ENCODE measurements at regions not wholly inside any gene's neighbourhood (a gene's known extent, or its start where the extent isn't known, plus 50 kb on each side); places are given as distances from the start of the nearest gene placed in this dataset.

- H3K27me3 ChIP-seq (ENCODE audit: insufficient read depth, low read length) = no peaks in the 10 kb centered on the region
- H4K20me1 ChIP-seq (ENCODE audit: insufficient read depth, low read length) = no peaks in the 10 kb centered on the region
- H3K79me2 ChIP-seq (ENCODE audit: insufficient read depth, low read length) = no peaks in the 10 kb centered on the region
- H3K27ac ChIP-seq (ENCODE audit: low read depth, low read length) = no peak overlapping the region
- H2AFZ ChIP-seq (ENCODE audit: low read length) = no peak overlapping the region
- no peak overlapping the region for H3K4me3 ChIP-seq (ENCODE audit: insufficient read depth, low read length)
- H3K9me3 ChIP-seq (ENCODE audit: low read depth, low read length) = no peaks in the 10 kb centered on the region
- TF ChIP-seq CTCF (IDR thresholded peaks at IDR 0.05; ENCODE audit: extremely low read depth, low read depth, low read length) = no peak
- DNase-seq (ENCODE audit: insufficient read length, low spot score, missing footprints) = no peak
- H3K4me1 ChIP-seq (ENCODE audit: insufficient read depth, low read length) = peaks cover 24% of the 10 kb centered on the region
- peak overlapping the region; percentile 38 for H3K4me2 ChIP-seq (ENCODE audit: insufficient read depth, low read length)
- H3K36me3 ChIP-seq (ENCODE audit: insufficient read depth, low read length) = no peaks in the 10 kb centered on the region
Measured at GRCh38 chr10:90314718-90315117, 543.1 kb downstream of the HTR7 start.

GRCh38 chr10:90317172-90317571 lies 540.7 kb downstream of the HTR7 start:
- H3K79me2 ChIP-seq (ENCODE audit: insufficient read depth, low read length) = no peaks in the 10 kb centered on the region
- no peak for TF ChIP-seq CTCF (IDR thresholded peaks at IDR 0.05; ENCODE audit: extremely low read depth, low read depth, low read length)
- no peaks in the 10 kb centered on the region for H4K20me1 ChIP-seq (ENCODE audit: insufficient read depth, low read length)
- H3K4me2 ChIP-seq (ENCODE audit: insufficient read depth, low read length) = no peak overlapping the region
- no peaks in the 10 kb centered on the region for H3K36me3 ChIP-seq (ENCODE audit: insufficient read depth, low read length)
- no peak overlapping the region for H3K4me3 ChIP-seq (ENCODE audit: insufficient read depth, low read length)
- no peaks in the 10 kb centered on the region for H3K9me3 ChIP-seq (ENCODE audit: low read depth, low read length)
- DNase-seq (ENCODE audit: insufficient read length, low spot score, missing footprints) = no peak
- H2AFZ ChIP-seq (ENCODE audit: low read length) = no peak overlapping the region
- peaks cover 24% of the 10 kb centered on the region for H3K4me1 ChIP-seq (ENCODE audit: insufficient read depth, low read length)
- no peak overlapping the region for H3K27ac ChIP-seq (ENCODE audit: low read depth, low read length)
- H3K27me3 ChIP-seq (ENCODE audit: insufficient read depth, low read length) = no peaks in the 10 kb centered on the region

- no peaks in the 10 kb centered on the region for H3K79me2 ChIP-seq (ENCODE audit: insufficient read depth, low read length)
- no peak for TF ChIP-seq CTCF (IDR thresholded peaks at IDR 0.05; ENCODE audit: extremely low read depth, low read depth, low read length)
- H3K27ac ChIP-seq (ENCODE audit: low read depth, low read length) = no peak overlapping the region
- no peak overlapping the region for H3K4me3 ChIP-seq (ENCODE audit: insufficient read depth, low read length)
- H2AFZ ChIP-seq (ENCODE audit: low read length) = no peak overlapping the region
- H3K9me3 ChIP-seq (ENCODE audit: low read depth, low read length) = no peaks in the 10 kb centered on the region
- no peaks in the 10 kb centered on the region for H3K36me3 ChIP-seq (ENCODE audit: insufficient read depth, low read length)
- H3K27me3 ChIP-seq (ENCODE audit: insufficient read depth, low read length) = no peaks in the 10 kb centered on the region
- no peaks in the 10 kb centered on the region for H4K20me1 ChIP-seq (ENCODE audit: insufficient read depth, low read length)
- no peak for DNase-seq (ENCODE audit: insufficient read length, low spot score, missing footprints)
- H3K4me1 ChIP-seq (ENCODE audit: insufficient read depth, low read length) = peaks cover 21% of the 10 kb centered on the region
- no peak overlapping the region for H3K4me2 ChIP-seq (ENCODE audit: insufficient read depth, low read length)
Measured at GRCh38 chr10:90318659-90319058, 539.2 kb downstream of the HTR7 start.

- Histone ChIP-seq H3K36me3 (ENCODE audit: insufficient read depth, low read length) (no peaks in the 10 kb centered on the region), H3K4me1 (ENCODE audit: insufficient read depth, low read length) (peaks cover 14% of the 10 kb centered on the region), H3K79me2 (ENCODE audit: insufficient read depth, low read length) (no peaks in the 10 kb centered on the region), H3K4me2 (ENCODE audit: insufficient read depth, low read length) (peak overlapping the region; percentile 47), H3K4me3 (ENCODE audit: insufficient read depth, low read length) (peak overlapping the region; percentile 34), H3K27me3 (ENCODE audit: insufficient read depth, low read length) (no peaks in the 10 kb centered on the region), H3K9me3 (ENCODE audit: low read depth, low read length) (no peaks in the 10 kb centered on the region), H2AFZ (ENCODE audit: low read length) (no peak overlapping the region), H3K27ac (ENCODE audit: low read depth, low read length) (peak overlapping the region; percentile 6), H4K20me1 (ENCODE audit: insufficient read depth, low read length) (no peaks in the 10 kb centered on the region)
- no peak for DNase-seq (ENCODE audit: insufficient read length, low spot score, missing footprints)
- TF ChIP-seq CTCF (IDR thresholded peaks at IDR 0.05; ENCODE audit: extremely low read depth, low read depth, low read length) = no peak
Measured at GRCh38 chr10:90319188-90319914, 538.5 kb downstream of the HTR7 start.
